Glomerular visceral epithelial cell (primary cell): ENCODE measurements at regions not wholly inside any gene's neighbourhood (a gene's known extent, or its start where the extent isn't known, plus 50 kb on each side); places are given as distances from the start of the nearest gene placed in this dataset.

Experiments used
- DNase-seq: peaks from one replicate; pipeline ENCODE4 v3.0.0-alpha.2; 2016; ENCODE audit errors: extremely low spot score

DNA sequence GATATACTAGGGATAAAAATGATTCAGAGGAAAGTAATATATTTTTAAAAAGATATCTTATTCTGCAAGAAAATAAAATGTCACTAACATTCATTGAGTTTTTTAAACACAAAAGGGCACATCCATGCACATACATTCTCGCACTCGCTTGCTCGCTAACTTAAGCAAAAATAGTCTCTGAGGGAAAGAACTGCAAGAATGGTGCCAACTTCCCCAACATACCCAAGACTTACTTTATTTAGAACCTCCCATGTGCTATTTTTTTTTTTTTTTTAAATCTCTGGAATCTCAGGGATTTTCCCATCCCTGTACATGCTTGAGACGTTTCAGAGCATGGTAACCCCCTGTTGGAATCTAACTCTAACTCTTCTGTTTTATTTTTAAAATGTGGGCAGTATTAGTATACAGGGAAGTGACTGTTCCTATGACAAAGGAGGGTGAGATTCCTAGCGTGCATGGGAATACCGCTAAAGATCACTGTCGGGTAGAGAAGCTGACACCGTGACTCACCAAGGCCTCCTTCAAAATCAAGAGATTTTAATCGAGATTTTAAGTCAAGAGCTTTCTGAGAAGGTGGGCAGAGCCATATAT lies 187.9 kb upstream of the ZEB2 start:
- DNase-seq: peak; percentile 77

DNA sequence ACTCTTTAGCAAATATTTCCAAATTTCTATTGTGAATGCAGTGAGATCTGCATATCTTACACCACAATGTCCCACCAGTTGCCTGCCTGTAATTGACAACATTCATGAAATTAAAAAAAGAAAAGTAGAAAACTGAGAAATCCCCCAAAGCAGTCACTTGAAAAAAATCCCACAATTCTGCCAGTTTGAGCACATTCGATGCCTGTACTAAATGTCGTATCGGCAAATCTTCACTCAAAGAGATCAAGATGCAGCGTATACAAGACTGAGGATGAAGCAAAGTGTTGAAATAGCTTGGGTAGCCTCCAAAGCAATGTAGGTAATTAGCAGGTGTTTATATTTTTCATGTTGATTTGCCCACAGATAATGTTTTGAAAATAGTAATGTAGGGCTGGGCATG lies 186.7 kb upstream of the ZEB2 start:
- no peak for DNase-seq

DNA sequence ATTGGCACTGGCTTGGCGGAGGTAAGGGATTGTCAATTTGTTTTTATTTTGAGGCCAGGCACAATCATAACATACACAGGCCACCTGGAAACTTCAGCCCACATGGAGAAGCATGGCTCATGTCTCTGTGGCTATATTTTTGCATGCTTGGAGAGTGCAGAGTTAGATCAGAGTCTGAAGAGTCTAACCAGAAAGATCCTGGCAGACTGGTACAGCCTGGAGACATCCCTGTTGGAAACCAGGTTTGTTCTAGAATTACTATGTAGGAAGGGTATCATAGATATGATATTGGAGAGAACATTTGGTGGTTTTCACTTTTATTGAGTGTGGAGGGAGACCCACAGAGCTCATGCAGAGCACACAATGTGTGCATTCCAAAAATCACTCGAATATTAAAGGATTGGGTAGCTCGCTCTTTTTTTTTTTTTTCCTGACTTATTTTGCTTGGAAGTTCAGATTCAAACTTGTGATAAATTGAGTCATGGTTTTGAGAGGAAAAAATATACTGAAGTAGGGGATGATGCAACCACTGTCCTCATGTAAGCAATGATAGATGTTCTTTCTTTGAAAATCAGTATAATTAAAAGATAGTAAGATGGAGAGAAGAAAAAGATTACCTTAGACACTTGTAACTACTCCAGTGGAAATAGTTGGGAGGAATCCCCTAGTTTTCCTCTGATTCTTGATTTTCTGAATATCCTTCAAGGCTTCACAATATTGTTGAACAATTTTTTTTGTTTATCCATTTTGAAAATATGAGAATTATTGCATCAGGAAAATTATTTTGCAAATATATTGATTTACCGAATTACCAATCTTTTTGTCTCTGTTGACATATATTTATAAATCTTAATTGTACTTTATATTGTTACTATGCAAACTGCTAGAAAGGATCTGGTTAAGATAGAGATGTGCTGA lies 185.7 kb upstream of the ZEB2 start:
- no peak for DNase-seq

DNA sequence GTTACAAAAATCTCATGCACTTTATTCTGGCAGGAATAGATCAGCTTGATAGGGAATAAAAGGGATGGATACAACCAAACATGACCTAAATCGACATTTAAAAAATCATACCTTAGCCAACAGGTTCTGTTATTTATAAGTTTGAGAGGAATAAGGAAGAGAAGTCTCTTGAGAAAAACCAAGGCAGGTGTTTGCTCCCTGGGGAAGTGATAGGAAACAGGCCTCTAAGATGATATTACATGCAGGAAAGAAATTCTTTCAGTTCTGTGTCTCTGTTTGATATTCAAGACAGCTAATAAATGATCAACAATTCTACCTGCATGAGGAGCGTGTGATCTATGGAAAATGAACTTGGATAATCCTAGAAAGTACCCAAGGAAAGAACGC lies 184.8 kb upstream of the ZEB2 start:
- no peak for DNase-seq

DNA sequence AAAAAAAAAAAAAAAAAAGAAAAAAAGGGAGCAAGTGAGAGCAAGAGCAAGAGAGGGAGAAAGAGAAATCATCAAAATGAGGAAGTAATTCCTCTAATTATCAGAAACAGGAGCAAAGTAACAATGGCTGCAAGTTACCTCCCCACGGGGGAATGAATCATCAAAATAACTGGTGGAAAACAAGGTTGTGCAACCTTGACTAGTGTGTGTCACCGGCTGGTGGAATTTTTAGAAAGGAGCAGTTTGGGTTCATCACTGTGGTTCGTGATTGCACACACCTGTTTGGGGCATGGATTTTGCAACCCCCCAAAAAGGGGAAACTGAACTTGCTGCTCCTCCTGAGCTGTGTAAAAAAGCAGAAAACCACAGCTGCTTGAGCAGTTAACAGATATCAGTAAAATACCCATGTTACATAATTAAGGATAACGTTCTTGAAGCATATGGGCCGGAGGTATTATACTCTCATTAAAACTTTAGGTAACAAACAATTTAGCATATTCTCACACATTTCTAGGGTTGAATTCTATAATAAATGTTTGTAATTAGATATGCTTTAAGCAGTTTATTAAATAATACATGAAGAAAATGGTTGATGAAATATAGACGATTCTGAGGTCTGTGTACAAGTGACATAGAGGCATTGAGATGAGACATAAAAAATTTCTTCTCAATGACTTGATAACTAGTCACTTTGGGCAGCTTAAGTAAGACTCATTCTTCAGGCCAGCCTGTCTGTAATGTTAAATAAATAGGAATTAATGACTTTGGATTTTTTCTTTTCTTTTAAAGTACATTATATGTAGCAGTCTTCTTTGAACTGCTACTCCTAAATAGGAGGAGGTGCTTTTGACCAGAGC lies 184.2 kb upstream of the ZEB2 start:
- DNase-seq: peak; percentile 65

DNA sequence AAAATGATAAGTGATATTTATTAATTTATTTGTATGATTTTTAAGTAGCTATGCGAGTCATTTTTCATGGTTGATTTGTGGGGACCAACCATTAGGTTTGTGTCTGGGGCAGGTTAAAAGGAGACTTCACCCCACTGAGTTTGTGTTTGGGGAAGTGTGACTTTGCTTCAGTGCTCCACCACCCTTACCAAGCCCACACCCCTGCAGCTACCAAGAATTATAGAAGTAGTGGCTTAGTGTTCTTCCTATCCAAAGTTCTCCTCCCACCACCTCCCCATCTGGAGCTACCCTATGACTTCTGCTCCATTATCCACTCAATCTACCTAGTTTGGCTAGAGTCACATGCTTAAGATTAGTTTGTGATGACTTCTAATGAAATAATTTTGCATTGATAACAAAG lies 182.1 kb upstream of the ZEB2 start:
- DNase-seq: no peak

DNA sequence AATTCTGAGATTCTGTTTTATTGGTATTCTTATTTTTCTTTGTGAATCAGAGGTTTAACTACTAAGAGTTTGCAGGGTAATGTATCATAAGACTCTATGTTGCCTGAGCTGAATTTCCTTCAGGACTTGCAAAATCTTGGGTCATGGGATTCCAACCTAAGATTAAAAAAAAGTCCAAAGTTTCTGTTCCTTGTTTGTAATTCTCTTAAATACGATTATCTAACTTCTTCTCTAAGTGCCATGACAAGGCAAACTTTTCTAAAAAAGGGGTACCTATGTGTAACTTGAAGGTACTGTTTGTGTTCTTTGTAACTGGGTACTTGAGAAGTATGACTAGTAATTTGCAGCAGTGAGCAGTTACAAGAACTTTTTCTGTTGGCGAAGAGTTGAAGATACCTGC lies 181.3 kb upstream of the ZEB2 start:
- DNase-seq: no peak

DNA sequence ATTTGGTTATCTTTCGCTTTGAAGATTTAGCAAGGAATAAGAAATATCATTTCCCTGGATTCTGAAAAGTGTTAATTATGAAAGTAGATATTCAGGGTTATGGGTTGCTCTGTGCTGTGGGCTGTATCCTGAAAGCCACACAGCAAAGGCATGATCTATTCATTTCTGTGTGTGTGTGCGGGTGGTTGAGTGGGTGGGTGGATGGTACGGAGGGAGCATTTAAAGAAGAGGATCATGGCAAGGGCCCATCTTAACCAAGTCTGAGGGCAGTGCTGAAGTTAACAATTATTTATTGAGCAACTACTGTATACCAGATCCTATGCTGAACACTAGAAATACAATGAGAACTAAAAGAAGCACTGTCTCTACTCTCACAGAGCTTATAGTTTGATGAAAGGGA lies 178.2 kb upstream of the ZEB2 start:
- no peak for DNase-seq

DNA sequence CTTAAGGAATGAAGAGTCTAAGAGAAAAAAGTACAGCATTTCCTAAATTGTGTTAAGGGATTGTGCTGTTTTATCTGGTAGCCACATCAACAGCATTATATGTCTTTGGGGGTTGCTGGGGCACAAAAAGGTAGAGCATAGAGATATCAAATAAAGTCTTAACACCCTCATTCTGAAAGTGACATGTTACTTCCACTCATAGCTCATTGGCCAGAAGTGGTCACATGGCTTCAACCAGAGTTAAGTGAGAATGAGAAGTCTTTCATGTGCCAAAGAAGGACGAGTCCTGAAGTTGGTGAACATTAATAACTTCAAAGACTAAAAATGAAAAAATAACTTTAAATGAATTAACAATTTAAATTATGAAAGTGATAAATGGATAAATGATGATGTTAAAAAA lies 175.7 kb upstream of the ZEB2 start:
- DNase-seq: no peak

DNA sequence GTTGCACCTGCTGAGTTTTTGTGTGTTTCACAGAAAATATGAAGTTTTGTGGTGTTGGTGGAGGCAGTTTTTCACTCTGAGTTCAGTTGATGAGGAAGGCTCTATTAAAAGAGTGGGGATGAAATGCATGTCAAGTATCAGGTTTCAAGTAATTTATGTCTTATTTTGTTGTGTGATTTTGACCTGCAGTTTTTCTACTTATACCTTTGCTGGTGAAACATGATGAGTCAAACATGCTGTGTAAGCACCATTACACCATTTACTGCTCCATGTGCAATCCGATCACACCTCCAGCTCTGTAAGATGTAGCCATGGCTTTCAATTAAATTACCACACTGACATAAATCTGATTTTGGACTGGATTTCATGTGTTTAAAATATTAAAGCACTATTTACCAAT lies 174.5 kb upstream of the ZEB2 start:
- DNase-seq: no peak

DNA sequence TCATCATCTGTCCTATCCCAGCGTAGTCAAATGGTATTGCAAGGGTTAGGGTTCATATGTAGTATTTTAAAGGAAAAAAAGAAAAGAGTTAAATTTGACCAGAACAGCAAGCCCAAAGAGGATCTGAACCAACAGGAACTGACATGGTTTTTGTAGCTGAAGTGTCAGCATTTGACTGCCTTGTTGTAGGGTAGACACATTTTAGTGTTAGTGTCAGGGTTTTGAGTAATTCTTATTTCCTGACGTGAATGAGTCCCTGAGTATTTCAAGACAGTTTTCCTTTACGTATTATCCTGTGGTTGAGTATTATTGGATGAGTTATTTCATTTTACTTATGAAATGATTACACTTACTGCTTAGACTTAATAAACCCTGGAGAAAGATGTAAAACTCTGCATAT lies 173.3 kb upstream of the ZEB2 start:
- no peak for DNase-seq

DNA sequence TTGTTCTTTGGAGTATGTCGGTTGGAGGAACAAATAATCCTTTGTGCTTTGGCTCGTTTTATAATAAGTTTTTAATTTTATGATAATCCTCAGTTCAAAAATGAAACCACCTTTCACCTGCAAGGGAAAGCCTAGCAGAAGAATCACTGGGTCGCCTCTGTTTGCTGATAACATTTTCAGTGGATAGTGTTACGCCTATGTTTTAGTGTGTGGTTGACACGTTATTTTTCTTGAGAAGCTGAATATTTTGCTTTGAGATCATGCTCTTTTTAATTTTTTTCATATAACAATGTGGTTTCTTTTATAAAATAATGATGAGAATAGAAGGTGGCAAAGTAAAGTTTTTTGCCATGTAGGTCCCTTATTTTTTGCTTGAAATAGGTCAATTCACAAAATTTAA lies 172.7 kb upstream of the ZEB2 start:
- no peak for DNase-seq

DNA sequence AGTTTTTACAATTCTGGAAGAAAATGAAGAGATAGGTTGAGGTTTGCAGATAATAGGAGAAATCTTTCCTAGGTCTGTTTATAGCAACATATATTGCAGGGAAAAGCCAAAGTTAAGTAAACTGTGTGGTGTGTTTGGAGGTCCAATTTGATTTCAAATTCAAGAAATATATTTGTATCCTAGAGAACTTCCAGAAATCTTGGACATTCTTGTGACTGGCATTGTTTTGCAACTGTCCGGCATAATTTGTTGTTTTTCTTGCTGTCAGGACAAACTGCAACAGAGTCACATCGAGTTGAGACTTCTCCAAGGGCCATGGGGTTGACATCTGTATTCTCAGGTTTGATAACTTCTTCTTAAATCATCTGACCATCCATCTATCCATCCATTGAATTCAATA lies 170.9 kb upstream of the ZEB2 start:
- no peak for DNase-seq

DNA sequence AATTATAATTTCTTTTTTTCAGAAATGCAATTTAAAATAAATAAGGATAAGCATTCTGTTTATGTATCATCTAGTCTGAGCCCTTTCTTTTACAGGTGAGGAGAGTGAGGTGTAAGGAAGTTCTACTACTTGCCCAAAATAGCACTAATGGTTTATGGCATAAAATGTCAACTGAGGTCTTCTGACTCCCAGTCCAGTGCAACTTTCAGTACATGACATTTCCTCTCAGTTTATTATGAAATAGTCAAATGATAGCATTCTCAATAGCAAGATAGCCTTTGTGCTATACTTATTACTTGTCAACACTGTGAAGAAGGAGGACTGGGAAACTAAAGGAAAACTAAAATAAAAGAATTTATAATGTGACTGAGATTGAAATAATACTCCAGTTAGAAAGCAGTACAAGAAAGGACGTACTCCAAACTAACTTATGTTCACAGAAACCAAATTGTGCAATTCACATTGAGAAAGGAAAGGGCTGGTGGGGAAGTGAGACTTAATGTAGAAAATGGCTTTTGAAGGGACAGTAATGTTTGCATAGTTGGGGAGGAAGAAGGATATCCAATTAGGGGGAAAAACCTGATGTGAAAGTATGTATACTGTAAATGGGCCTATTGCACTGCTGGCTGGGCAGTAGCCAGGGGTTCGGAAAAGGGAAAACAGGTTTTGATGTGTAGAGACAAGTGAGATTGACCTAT lies 166.7 kb upstream of the ZEB2 start:
- no peak for DNase-seq

DNA sequence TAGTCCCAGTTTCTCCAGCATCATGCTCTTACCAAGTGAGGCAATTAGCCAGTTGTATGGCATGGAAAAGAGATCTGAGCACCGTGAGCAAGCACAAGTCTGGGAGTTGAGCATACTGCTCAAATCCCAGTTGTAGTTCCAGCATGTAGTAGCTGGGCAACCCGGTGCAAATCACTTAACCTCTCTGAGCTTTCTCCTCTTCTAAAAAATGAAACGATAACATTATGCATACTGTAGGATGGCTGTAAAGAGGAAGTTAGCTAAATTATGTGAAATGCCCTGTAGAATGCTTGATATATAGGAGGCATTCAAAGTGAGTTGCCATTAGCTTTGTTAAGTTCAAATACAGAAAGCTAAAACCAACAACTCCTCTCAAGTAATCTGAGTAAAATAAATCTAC lies 164.0 kb upstream of the ZEB2 start:
- DNase-seq: no peak

DNA sequence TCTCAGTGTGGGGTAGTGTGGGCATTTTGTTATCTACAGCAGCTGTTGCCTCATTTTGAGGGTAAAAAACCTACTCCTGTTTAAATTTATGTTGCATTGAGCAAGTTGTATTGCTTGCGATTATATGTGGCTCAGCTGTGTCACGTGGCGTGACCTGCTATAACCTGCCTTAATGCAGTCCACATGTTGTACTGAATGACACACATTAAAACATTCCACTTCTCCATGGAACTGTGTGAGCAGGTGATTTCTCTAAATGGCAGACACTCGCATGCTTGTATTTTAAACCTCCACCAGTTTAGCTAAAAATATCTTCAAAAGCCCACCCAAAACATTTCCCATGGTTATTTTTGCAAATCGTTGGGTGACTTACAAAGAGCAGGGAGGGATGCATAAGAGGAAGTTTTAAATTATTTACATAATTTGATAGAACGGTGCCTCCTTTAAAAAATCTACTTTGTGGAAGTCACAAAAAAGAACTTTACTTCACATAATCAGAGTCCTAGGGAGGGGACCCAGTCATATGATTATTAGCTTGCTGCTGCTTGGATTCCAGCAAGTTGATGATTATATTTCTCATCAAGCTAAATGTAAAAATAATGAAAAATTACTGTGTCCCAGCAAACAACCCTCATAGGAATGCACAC lies 163.3 kb upstream of the ZEB2 start:
- no peak for DNase-seq

DNA sequence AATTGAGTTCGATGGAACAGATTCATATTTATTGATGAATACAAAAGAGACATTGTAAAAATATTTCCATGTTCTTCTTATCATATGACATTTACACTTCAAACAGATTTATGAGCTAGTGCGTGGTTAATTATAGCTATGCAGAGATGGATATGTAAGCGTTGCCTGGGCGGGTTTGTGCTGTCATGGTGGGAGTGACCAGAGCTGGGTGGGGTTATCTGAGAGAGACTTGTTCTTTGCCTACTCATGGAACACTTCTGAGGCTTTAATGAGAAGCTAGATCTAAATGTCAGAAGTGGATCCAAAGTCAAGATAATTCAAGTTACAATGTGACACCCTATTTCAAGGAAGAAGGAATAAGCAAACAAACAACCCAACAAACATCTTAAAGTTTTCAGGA lies 162.3 kb upstream of the ZEB2 start:
- no peak for DNase-seq

DNA sequence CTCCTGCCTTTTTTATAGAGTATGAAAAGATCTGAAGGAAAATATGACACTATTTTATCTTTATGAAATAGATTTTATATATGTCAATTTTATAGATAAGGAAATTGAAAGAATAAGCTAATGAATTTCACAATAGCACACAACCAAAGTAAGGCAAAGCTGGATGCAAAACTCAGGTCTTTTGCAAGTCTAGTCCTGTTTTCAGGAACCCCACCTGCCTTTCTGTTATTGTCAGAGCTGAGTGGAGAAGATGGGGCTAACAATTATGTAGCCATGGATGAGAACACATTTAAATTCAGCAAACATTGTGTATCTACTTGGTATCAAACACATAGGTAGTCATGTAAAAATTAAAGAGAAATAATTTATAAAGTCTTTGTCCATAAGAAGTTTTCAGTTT lies 161.5 kb upstream of the ZEB2 start:
- no peak for DNase-seq

DNA sequence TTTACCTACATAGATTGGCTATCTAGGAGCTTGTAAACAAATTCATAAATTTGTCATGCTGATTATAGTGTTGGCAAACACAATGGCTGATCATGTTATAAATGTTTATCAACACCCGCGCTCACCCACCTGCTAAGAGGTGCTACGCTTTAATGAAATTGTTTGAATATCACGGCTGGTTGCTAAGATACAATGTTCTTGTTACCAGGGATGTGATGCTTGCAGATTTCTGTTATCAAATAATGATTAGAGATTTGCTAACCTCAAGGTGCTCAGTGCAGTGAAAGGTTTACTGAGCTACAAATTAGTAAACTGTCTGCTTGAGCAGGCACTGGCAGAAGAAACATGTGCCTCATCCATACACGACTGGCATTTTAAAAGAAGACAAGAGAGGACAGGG lies 160.0 kb upstream of the ZEB2 start:
- DNase-seq: no peak

DNA sequence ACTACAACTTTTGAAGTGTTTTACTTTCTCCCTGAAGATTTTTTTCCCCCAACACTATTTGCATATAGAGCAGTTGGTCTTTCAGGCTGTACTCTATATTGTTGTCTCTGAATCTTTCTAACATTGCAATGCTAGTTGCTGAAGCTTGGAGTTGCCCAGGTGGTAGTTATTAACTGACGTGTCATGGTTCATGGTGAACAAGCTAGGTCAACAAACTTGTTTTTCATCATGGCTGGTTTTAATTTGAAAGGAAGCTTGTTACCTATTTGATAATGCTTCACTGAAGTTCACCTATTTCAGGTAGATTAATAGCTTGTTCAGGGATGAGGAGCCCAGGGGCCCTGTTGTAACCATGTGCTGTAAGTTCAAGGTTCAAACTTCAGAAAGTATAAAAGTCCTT lies 158.8 kb upstream of the ZEB2 start:
- no peak for DNase-seq

DNA sequence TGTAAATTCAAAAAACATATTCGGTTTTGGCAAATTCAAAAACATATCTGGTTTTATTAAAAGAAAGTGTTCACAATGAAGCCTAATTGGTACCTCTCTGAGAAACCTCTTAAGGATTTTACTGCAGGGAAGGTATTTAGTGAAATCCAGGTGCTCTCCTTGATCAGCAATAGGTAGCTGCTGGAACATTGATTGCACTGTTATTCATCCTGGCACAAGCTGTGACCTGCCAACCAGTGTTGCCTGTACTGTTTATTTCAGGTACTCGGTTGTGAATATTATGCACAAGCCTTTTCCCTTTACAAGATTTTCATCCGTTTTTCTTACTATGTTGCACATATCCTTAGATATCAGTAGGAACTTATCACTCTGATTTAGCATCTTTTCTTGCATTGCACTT lies 155.8 kb upstream of the ZEB2 start:
- no peak for DNase-seq

DNA sequence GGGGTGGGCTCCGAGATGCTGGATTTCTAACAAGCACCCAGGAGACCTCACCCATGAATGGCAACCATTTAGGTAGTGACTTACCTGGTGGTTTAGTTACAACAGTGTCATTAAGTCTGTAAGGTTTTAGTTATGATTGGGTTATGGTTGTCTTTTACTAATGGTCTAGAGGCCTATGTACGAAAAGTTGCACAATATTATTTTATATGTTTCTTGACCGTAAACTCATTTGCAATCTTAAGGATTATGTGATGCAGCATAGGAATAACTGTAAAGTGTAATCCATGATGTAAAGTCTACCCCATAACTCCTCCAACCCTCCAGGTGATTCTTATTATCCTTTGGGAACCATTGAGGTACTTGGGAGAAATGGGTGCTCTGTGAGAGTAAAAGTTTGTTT lies 155.4 kb upstream of the ZEB2 start:
- DNase-seq: no peak
